SK-N-SH treated with all-trans-retinoic acid at 6 μM for 48 hours (cell line): ENCODE measurements at regions not wholly inside any gene's neighbourhood (a gene's known extent, or its start where the extent isn't known, plus 50 kb on each side); places are given as distances from the start of the nearest gene placed in this dataset.

Experiments used
- ATAC-seq: fragments of 200-7000 bp; cut with Tn5 transposase; 3 replicates; pipeline ENCODE4 v1.9.1; 2020; ENCODE audit warnings: mild to moderate bottlenecking, moderate library complexity
- ARNTL ChIP-seq: fragments of 450-650 bp; formaldehyde crosslinking; IDR thresholded peaks from 2 replicates; pipeline ENCODE4 v1.5.0; 2020; ENCODE audit warnings: low read depth, mild to moderate bottlenecking, moderate library complexity, borderline replicate concordance
- BACH2 ChIP-seq: fragments of 250-450 bp; sonication (Bioruptor Pico); IDR thresholded peaks from 2 replicates; pipeline ENCODE4 v1.9.0; 2021; ENCODE audit warnings: mild to moderate bottlenecking, borderline replicate concordance
- CSDC2 ChIP-seq: fragments of 250-450 bp; sonication (Bioruptor Pico); IDR thresholded peaks from 2 replicates; pipeline ENCODE4 v1.5.0; 2020; ENCODE audit warnings: mild to moderate bottlenecking, moderate library complexity
- ESRRG ChIP-seq: fragments of 250-450 bp; sonication (Bioruptor Pico); IDR thresholded peaks from 2 replicates; pipeline ENCODE4 v1.6.1; 2021; ENCODE audit warnings: mild to moderate bottlenecking
- ISL1 ChIP-seq: fragments of 250-450 bp; sonication (Bioruptor Pico); IDR thresholded peaks from 2 replicates; pipeline ENCODE4 v2.1.2; 2022; ENCODE audit warnings: mild to moderate bottlenecking, moderate library complexity
- OSR1 ChIP-seq: fragments of 250-450 bp; sonication (Bioruptor Pico); IDR thresholded peaks from 2 replicates; pipeline ENCODE4 v1.8.0; 2022; ENCODE audit warnings: moderate library complexity, mild to moderate bottlenecking, inconsistent platforms
- PATZ1 ChIP-seq: fragments of 250-450 bp; sonication (Bioruptor Pico); IDR thresholded peaks from 2 replicates; pipeline ENCODE4 v1.8.0; 2020; ENCODE audit warnings: mild to moderate bottlenecking, moderate library complexity, borderline replicate concordance
- POU6F1 ChIP-seq: fragments of 250-450 bp; sonication (Bioruptor Pico); IDR thresholded peaks from 2 replicates; pipeline ENCODE4 v1.8.0; 2021; ENCODE audit warnings: low read depth, mild to moderate bottlenecking, moderate library complexity, borderline replicate concordance
- PPARA ChIP-seq: fragments of 250-450 bp; sonication (Bioruptor Pico); IDR thresholded peaks from 2 replicates; pipeline ENCODE4 v1.5.0; 2020; ENCODE audit warnings: mild to moderate bottlenecking, borderline replicate concordance
- RARB ChIP-seq: fragments of 250-450 bp; sonication (Bioruptor Pico); IDR thresholded peaks from 2 replicates; pipeline ENCODE4 v1.8.0; 2021; ENCODE audit warnings: mild to moderate bottlenecking, moderate library complexity
- SNAI2 ChIP-seq: fragments of 250-450 bp; sonication (Bioruptor Pico); IDR thresholded peaks from 2 replicates; pipeline ENCODE4 v1.5.0; 2020; ENCODE audit warnings: mild to moderate bottlenecking, moderate library complexity
- TCF4 ChIP-seq: fragments of 250-450 bp; sonication (Bioruptor Pico); IDR thresholded peaks from 2 replicates; pipeline ENCODE4 v1.8.0; 2021; ENCODE audit warnings: mild to moderate bottlenecking, moderate library complexity, borderline replicate concordance
- TOX ChIP-seq: fragments of 250-450 bp; sonication (Bioruptor Pico); IDR thresholded peaks from 2 replicates; pipeline ENCODE4 v1.8.0; 2021; ENCODE audit warnings: mild to moderate bottlenecking, moderate library complexity, borderline replicate concordance
- ZC3H10 ChIP-seq: fragments of 250-450 bp; sonication (Bioruptor Pico); IDR thresholded peaks from 2 replicates; pipeline ENCODE4 v1.5.1; 2021; ENCODE audit warnings: mild to moderate bottlenecking, moderate library complexity
- ZFP3 ChIP-seq: fragments of 250-450 bp; sonication (Bioruptor Pico); IDR thresholded peaks from 2 replicates; pipeline ENCODE4 v1.5.0; 2020; ENCODE audit warnings: mild to moderate bottlenecking, moderate library complexity
- ZNF565 ChIP-seq: fragments of 450-650 bp; formaldehyde crosslinking; conservative IDR thresholded peaks from 2 replicates; pipeline ENCODE4 v1.5.0; 2020; ENCODE audit warnings: low read depth, mild to moderate bottlenecking, moderate library complexity
- ZNF70 ChIP-seq: fragments of 450-650 bp; formaldehyde crosslinking; IDR thresholded peaks from 2 replicates; pipeline ENCODE4 v1.5.0; 2020; ENCODE audit warnings: mild to moderate bottlenecking, moderate library complexity
- ZNF8 ChIP-seq: fragments of 450-650 bp; formaldehyde crosslinking; IDR thresholded peaks from 2 replicates; pipeline ENCODE4 v1.5.0; 2020; ENCODE audit warnings: mild to moderate bottlenecking, moderate library complexity
- TF ChIP-seq, protein P1 (sequence below): fragments of 250-450 bp; sonication (Bioruptor Pico); IDR thresholded peaks from 2 replicates; pipeline ENCODE4 v1.5.0; 2020; ENCODE audit warnings: mild to moderate bottlenecking, moderate library complexity
- TF ChIP-seq, protein P2 (sequence below): fragments of 250-450 bp; sonication (Bioruptor Pico); IDR thresholded peaks from 2 replicates; pipeline ENCODE4 v1.5.1; 2020; ENCODE audit warnings: low read depth, mild to moderate bottlenecking, moderate library complexity

- TF ChIP-seq, protein P1, sequence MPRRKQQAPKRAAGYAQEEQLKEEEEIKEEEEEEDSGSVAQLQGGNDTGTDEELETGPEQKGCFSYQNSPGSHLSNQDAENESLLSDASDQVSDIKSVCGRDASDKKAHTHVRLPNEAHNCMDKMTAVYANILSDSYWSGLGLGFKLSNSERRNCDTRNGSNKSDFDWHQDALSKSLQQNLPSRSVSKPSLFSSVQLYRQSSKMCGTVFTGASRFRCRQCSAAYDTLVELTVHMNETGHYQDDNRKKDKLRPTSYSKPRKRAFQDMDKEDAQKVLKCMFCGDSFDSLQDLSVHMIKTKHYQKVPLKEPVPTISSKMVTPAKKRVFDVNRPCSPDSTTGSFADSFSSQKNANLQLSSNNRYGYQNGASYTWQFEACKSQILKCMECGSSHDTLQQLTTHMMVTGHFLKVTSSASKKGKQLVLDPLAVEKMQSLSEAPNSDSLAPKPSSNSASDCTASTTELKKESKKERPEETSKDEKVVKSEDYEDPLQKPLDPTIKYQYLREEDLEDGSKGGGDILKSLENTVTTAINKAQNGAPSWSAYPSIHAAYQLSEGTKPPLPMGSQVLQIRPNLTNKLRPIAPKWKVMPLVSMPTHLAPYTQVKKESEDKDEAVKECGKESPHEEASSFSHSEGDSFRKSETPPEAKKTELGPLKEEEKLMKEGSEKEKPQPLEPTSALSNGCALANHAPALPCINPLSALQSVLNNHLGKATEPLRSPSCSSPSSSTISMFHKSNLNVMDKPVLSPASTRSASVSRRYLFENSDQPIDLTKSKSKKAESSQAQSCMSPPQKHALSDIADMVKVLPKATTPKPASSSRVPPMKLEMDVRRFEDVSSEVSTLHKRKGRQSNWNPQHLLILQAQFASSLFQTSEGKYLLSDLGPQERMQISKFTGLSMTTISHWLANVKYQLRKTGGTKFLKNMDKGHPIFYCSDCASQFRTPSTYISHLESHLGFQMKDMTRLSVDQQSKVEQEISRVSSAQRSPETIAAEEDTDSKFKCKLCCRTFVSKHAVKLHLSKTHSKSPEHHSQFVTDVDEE: no peak
- TF ChIP-seq RARB (CRISPR knock-in tag) (no peak), ZNF565 (CRISPR knock-in tag) (no peak)
These were observed 450.0 kb upstream of the RASGEF1B start (continued) for GRCh38 chr4:81921751-81922159.

DNA sequence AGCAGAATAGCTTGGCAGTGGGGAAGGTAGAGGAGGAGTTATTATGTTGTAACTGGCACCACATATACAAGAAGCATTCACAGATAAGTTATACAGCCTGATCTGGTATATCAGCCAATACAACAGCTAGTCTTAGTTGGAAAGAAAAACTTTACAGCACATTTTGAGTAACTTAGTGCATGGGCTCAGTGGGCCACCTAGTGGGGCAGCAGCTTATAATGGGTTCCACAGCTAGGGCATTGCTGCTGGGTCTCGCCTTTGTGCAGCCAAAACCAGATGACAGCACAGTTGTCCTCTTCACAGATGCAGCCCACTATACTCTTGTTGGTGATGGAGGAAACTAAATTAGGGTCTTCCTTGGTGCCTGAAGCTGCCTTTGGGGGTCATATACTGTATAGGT lies 448.1 kb upstream of the RASGEF1B start:
- TF ChIP-seq ISL1 (no peak), ZNF8 (CRISPR knock-in tag) (no peak), RARB (CRISPR knock-in tag) (no peak), TCF4 (CRISPR knock-in tag) (no peak), ARNTL (CRISPR knock-in tag) (no peak), TOX (CRISPR knock-in tag) (no peak), SNAI2 (no peak), ZNF70 (CRISPR knock-in tag) (no peak), ZC3H10 (CRISPR knock-in tag) (no peak), ZNF565 (CRISPR knock-in tag) (no peak)
- TF ChIP-seq, protein P1: no peak
- TF ChIP-seq, protein P2, sequence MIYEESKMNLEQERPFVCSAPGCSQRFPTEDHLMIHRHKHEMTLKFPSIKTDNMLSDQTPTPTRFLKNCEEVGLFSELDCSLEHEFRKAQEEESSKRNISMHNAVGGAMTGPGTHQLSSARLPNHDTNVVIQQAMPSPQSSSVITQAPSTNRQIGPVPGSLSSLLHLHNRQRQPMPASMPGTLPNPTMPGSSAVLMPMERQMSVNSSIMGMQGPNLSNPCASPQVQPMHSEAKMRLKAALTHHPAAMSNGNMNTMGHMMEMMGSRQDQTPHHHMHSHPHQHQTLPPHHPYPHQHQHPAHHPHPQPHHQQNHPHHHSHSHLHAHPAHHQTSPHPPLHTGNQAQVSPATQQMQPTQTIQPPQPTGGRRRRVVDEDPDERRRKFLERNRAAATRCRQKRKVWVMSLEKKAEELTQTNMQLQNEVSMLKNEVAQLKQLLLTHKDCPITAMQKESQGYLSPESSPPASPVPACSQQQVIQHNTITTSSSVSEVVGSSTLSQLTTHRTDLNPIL: no peak
- ATAC-seq: no peak

DNA sequence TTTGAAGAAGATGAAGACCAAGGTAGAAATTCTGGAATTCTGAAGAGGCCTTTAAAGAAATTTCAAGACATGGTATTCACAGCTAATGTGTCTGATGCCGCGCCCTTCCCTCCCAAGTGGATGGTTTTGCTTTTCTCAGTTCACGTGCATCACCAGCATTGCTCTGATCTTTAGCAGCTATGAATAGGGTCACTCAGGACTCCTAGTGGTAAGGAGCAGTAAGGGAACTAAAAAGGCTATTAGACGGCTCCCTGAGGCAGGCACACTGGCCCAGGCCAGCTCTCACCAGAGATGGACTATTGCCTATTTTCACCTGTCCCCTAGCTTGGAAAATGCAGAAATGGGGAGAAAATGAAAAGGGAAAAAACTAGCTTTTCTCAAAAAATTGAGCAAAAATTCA lies 447.5 kb upstream of the RASGEF1B start:
- TF ChIP-seq ISL1 (no peak), ZNF70 (CRISPR knock-in tag) (no peak), OSR1 (no peak), ARNTL (CRISPR knock-in tag) (no peak), PATZ1 (CRISPR knock-in tag) (no peak), PPARA (no peak), BACH2 (no peak), ZC3H10 (CRISPR knock-in tag) (no peak)
- peak; percentile 83 for ATAC-seq

GRCh38 chr4:81915430-81915829 lies 443.7 kb upstream of the RASGEF1B start:
- TF ChIP-seq SNAI2: no peak
- no peak for TF ChIP-seq PPARA
- TF ChIP-seq TCF4 (CRISPR knock-in tag): no peak
- TF ChIP-seq POU6F1 (CRISPR knock-in tag): no peak
- no peak for TF ChIP-seq ZNF70 (CRISPR knock-in tag)
- no peak for TF ChIP-seq ESRRG (CRISPR knock-in tag)
- no peak for TF ChIP-seq CSDC2 (CRISPR knock-in tag)
- TF ChIP-seq ZFP3: no peak
- TF ChIP-seq ZC3H10 (CRISPR knock-in tag): no peak
- no peak for TF ChIP-seq ARNTL (CRISPR knock-in tag)
- TF ChIP-seq, protein P1: no peak
- TF ChIP-seq, all 23 proteins: peak for 0
- ATAC-seq: no peak
